GM13976 (cell line): ENCODE measurements at regions not wholly inside any gene's neighbourhood (a gene's known extent, or its start where the extent isn't known, plus 50 kb on each side); places are given as distances from the start of the nearest gene placed in this dataset.
"Not testable (repeated sequence)": the region's sequence is repeated elsewhere in the genome, so short reads cannot be mapped to it uniquely, and the experiment has no call there.

Source experiments
- DNase-seq: peaks from one replicate; pipeline ENCODE4 v3.0.0; 2012; ENCODE audit warnings: low spot score
- CTCF ChIP-seq: IDR thresholded peaks from 2 replicates; pipeline ENCODE4 v1.5.1; 2012; ENCODE audit warnings: borderline replicate concordance, mild to moderate bottlenecking; ENCODE audit not compliant: insufficient read depth; ENCODE audit errors: extremely low read depth, missing control alignments, control extremely low read depth
- in situ Hi-C: fragments of 300-500 bp; cut with MboI; formaldehyde crosslinking; loops from one replicate; pipeline ENCODE4 v1.12.0; 2022; ENCODE audit warnings: low sequenced_read_pairs, mixed read lengths, inconsistent platforms; ENCODE audit not compliant: unreplicated experiment

DNA sequence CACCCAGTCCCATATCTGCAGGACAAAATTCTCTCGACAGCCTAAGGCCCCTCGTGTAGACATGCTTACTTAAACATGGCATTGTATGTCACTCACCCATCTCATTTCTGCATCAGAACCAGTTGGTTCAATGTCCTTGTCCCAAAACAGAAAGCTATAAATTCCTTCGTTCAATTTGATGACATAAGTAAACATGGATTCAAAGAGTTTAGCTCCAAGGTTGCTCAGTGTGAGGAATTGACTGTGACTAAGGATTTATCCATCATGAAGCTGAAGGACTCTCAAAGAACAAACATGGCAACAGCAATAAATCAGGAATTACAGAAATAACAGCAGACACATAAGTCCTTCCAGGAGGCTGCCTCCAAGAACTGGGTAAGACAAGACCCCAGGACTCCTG, 237.2 kb downstream of the TOMM20 start:
- no peak for TF ChIP-seq CTCF
- in situ Hi-C loops, result no loop called here
- no peak for DNase-seq

- in situ Hi-C loops, result no loop called here
- DNase-seq, result no peak
- no peak for TF ChIP-seq CTCF
Observed at GRCh38 chr1:234889643-234890042, 239.0 kb downstream of the TOMM20 start.

DNA sequence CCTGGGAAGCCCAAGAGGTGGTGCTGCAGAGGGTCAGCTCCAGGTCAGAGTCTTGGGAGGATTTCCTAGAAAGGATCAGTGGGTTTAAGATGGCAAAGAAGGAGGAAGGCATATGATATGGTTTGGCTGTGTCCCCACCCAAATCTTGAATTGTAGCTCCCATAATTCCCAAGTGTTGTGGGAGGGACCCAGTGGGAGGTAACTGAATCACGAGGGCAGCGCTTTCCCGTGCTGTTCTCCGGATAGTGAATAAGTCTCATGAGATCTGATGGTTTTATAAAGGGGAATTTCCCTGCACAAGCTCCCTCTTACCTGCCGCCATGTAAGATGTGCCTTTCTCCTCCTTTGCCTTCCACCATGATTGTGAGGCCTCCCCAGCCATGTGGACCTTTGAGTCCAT, 240.4 kb downstream of the TOMM20 start:
- in situ Hi-C loops, DNase-seq: not testable (repeated sequence)

DNA sequence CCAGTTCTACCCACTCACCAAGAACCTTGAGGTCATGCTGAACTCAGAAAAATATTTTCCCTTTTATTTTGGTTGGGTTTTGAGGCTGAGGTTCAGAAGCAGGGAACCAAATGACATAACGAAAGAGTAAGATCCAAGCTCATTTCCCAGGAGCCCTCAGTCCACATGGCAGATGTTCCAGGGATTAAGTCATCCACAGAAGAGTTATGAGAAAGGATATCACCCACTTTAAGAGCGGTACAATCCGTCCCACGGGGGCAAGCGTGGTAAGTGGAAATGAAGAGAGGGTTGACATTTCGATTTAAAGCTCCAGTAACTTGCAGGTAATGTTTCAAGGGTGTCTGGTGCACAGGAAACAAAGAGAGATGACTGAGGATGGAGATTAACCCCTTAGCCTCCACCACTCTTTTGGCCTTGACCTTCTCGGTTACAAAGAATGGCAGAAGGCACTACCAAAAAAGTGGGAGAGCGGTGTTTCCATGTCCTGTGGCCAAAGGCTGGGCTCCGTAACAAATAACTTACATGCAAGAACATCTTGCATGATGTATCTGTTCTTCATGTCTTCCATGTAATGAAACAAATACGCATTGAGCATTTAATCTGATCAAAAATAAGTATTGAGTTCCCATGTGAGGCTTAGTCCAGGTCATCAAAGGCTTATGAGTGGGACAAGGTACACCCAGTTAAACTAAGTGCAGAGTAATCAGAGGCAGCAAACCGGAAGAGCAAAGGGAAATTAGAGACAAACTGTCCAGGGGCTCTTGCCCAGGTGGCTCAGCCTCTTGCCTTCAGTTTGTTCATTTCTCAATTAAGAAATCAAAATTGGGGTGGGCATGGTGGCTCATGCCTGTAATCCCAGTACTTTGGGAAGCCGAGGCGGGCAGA, 241.4 kb downstream of the TOMM20 start:
- no peak for DNase-seq
- in situ Hi-C loops, result no loop called here
- TF ChIP-seq CTCF, result no peak

DNA sequence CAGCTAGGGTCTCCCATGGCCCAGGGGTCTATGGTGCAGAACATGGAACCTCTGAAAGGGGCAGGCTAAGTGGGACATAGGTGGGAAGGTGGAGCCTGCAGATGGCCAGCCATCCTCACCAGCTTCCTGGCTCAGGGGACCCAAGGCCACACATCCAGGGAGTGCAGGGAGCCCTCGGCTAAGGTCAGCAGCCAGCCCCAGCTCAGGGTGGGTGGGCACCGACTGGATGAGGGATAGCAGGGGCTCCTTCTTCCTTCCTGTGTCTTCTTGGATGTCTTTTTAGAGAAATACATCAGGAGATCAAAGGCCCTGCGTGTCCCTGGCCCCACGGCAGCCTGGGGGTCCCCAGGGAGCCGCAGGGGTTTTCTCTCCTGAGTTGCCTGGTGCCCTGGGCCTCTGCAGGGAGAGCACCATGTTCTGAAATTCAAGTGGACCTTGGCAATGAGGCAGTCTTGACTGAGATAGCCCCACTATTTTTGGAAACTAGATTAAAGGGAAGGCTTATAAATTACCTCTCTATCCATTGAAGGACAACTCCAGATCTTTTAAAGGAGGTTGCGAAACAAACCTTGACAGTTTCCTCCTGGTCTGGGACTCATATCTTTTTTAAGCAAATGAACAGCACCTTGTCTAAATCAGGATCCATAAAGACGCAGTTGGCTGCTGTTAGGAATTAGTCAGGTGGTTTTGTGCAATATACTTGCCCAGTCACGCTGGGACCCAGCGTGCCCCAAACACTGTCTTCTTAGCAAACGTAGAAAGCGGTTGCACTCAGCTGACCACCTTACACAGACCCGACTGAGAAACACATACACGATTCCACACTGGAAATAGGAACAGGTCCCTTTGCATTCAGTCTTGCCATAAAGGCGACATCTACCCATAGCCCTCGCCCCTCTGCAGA, 242.3 kb downstream of the TOMM20 start:
- in situ Hi-C loops, result no loop called here

DNA sequence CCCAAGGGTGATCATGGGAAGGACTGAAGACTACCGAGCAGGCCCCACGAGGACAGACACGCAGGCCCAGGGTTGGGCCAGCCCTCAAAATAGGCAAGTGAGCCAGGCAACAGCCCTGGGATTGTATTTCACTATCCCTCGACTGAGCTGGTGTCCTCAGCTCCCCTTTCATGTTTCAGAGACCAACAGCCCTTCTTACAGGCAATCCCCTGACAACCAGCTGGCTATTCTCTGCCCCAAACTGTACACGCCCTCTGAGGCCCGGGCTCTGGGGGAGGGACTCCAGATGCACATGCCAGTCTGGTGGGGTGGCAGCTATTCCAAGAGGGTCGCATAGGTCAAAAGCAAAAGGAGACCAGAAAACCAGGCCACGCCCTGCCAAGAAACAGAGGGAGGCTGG, 243.0 kb downstream of the TOMM20 start:
- DNase-seq, result no peak
- in situ Hi-C loops, result no loop called here
- no peak for TF ChIP-seq CTCF

More for the DNA sequence above, 242.3 kb downstream of the TOMM20 start:
- no peak for TF ChIP-seq CTCF
- no peak for DNase-seq

DNA sequence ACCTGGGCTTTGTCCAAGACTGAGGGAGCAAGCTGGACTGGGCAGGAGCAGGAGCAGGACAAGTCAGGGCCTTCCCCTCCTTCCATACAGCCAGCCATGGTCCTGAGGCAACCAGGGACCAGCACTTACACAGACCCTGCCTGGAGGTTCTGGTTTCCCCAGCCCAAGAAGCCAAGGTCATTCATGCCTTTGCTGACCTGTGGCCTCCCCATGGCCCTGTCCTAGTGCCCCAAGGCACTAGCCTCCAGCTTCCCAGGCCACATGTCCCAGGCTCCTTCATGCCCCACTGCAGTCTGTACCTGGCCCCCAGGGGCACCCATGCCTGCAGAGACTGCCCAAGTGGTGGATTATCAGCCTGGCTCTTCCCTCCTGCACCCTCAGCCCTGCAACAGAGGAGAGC, 243.9 kb downstream of the TOMM20 start:
- in situ Hi-C loops, result no loop called here
- no peak for DNase-seq
- TF ChIP-seq CTCF, result no peak
